Parathyroid adenoma (tissue), 2 donors: ENCODE measurements at regions not wholly inside any gene's neighbourhood (a gene's known extent, or its start where the extent isn't known, plus 50 kb on each side); places are given as distances from the start of the nearest gene placed in this dataset.
"Not testable (repeated sequence)": the region's sequence is repeated elsewhere in the genome, so short reads cannot be mapped to it uniquely, and the experiment has no call there.

Source experiments
- H2AFZ ChIP-seq: fragments of 300-600 bp; sonication (generic); one replicate; pipeline ENCODE4 v1.7.0; 2017; ENCODE audit warnings: antibody characterized with exemption, mild to moderate bottlenecking
- H3K27ac ChIP-seq: fragments of 300-600 bp; sonication (generic); one replicate; pipeline ENCODE4 v1.7.0; 2017
- H3K27me3 ChIP-seq: fragments of 300-600 bp; sonication (generic); one replicate; pipeline ENCODE4 v1.7.0; 2017; ENCODE audit warnings: low read length; ENCODE audit not compliant: control insufficient read depth, insufficient read depth
- H3K36me3 ChIP-seq: fragments of 300-600 bp; sonication (generic); one replicate; pipeline ENCODE4 v1.7.0; 2017; ENCODE audit warnings: low read length; ENCODE audit not compliant: control insufficient read depth, insufficient read depth
- H3K4me1 ChIP-seq: fragments of 300-600 bp; sonication (generic); one replicate; pipeline ENCODE4 v1.7.0; 2017; ENCODE audit warnings: control low read depth
- H3K4me2 ChIP-seq: fragments of 300-600 bp; sonication (generic); one replicate; pipeline ENCODE4 v1.7.0; 2017; ENCODE audit warnings: low read length
- H3K4me3 ChIP-seq: fragments of 300-600 bp; sonication (generic); one replicate; pipeline ENCODE4 v1.7.0; 2017; ENCODE audit warnings: low read depth, low read length
- H3K79me2 ChIP-seq: fragments of 300-600 bp; sonication (generic); one replicate; pipeline ENCODE4 v1.7.0; 2017; ENCODE audit warnings: control low read depth
- H3K9ac ChIP-seq: fragments of 300-600 bp; sonication (generic); one replicate; pipeline ENCODE4 v1.7.0; 2017; ENCODE audit warnings: mild to moderate bottlenecking
- H3K9me3 ChIP-seq: fragments of 300-600 bp; sonication (generic); one replicate; pipeline ENCODE4 v1.7.0; 2017; ENCODE audit warnings: low read length; ENCODE audit not compliant: control insufficient read depth
- TF ChIP-seq, protein P1 (sequence below): fragments of 300-600 bp; sonication (generic); IDR thresholded peaks from one replicate; pipeline ENCODE4 v1.7.0; 2017; ENCODE audit warnings: antibody characterized with exemption, mild to moderate bottlenecking
- donor health status: primary hyperparathyroidism.

GRCh38 chr2:224650815-224651439 lies 65.2 kb downstream of the CCDC195 start:
- Histone ChIP-seq H3K79me2 (no peaks in the 10 kb centered on the region), H3K4me3 (no peak overlapping the region), H3K27ac (no peak overlapping the region), H3K36me3 (no peaks in the 10 kb centered on the region), H3K9ac (no peak overlapping the region), H3K9me3 (no peaks in the 10 kb centered on the region), H3K27me3 (no peaks in the 10 kb centered on the region), H3K4me2 (no peak overlapping the region), H2AFZ (no peak overlapping the region), H3K4me1 (no peaks in the 10 kb centered on the region)
- TF ChIP-seq, protein P1, sequence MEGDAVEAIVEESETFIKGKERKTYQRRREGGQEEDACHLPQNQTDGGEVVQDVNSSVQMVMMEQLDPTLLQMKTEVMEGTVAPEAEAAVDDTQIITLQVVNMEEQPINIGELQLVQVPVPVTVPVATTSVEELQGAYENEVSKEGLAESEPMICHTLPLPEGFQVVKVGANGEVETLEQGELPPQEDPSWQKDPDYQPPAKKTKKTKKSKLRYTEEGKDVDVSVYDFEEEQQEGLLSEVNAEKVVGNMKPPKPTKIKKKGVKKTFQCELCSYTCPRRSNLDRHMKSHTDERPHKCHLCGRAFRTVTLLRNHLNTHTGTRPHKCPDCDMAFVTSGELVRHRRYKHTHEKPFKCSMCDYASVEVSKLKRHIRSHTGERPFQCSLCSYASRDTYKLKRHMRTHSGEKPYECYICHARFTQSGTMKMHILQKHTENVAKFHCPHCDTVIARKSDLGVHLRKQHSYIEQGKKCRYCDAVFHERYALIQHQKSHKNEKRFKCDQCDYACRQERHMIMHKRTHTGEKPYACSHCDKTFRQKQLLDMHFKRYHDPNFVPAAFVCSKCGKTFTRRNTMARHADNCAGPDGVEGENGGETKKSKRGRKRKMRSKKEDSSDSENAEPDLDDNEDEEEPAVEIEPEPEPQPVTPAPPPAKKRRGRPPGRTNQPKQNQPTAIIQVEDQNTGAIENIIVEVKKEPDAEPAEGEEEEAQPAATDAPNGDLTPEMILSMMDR: peak; percentile 83

- H2AFZ ChIP-seq: not testable (repeated sequence)
These were observed 62.5 kb upstream of the CUL3 start for GRCh38 chr2:224647684-224648083.

DNA sequence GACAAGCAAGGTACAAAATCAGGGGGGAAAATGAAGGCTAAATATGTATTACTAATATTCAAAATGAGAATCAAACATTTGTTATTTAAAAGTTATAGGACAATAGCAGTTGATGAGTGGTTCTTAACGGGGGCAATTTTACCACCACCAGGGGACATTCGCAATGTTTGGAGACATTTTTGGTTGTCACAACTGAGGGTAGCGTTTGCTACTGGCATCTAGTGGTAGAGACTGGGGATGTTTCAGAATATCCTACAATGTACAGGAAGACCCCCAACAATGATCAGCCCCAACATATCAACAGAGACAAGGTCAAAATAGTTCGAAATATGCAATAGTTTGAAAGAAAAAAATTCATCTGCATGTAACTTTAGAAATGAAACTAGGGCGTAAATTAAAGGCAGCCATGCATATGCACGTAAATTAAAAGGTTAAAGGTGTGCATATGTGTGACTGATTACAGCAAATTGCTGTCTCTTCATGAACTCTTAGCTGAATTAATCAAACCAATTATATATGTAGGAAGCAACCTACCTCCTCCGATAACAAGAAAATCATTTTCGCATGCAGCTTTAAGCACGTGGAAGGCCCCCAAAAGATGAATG lies 61.2 kb upstream of the CUL3 start:
- H3K4me3 ChIP-seq: no peak overlapping the region
- TF ChIP-seq, protein P1: peak; percentile 35
- no peaks in the 10 kb centered on the region for H3K27me3 ChIP-seq
- no peaks in the 10 kb centered on the region for H3K36me3 ChIP-seq
- H2AFZ ChIP-seq: no peak overlapping the region
- no peak overlapping the region for H3K9ac ChIP-seq
- no peak overlapping the region for H3K27ac ChIP-seq
- H3K9me3 ChIP-seq: no peaks in the 10 kb centered on the region
- H3K4me2 ChIP-seq: no peak overlapping the region
- H3K79me2 ChIP-seq: no peaks in the 10 kb centered on the region
- H3K4me1 ChIP-seq: no peaks in the 10 kb centered on the region

More at GRCh38 chr2:224647684-224648083, 62.5 kb upstream of the CUL3 start:
- not testable (repeated sequence) for H3K4me2 ChIP-seq, H3K9me3 ChIP-seq, H3K9ac ChIP-seq, H3K36me3 ChIP-seq, H3K27ac ChIP-seq, H3K4me1 ChIP-seq, H3K4me3 ChIP-seq, H3K27me3 ChIP-seq, H3K79me2 ChIP-seq

DNA sequence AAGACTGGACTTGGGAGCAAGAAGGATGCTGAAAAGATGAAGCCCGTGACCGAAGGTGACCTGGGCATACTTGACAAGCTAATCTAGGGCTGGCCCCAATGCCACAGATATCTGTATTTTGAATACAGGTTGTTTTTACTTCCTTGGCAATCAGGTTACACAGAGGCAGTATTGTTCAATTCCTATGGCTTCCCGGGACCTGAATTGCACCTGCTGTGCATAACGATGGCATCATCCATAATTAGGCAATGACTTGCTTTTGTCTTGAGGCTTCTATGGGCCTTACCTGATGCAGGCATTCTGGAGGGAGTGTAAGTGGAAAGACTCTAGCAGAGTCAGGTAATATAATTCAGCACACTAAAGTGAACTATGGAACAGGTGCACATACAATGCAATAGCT lies 60.6 kb upstream of the CUL3 start:
- Histone ChIP-seq H3K79me2 (no peaks in the 10 kb centered on the region), H3K9ac (no peak overlapping the region), H2AFZ (no peak overlapping the region), H3K9me3 (no peaks in the 10 kb centered on the region), H3K27me3 (no peaks in the 10 kb centered on the region), H3K36me3 (no peaks in the 10 kb centered on the region), H3K4me3 (no peak overlapping the region), H3K4me1 (no peaks in the 10 kb centered on the region), H3K27ac (no peak overlapping the region), H3K4me2 (no peak overlapping the region)
- TF ChIP-seq, protein P1: no peak

GRCh38 chr2:224640679-224641078 lies 55.5 kb upstream of the CUL3 start:
- no peaks in the 10 kb centered on the region for H3K27me3 ChIP-seq
- H3K36me3 ChIP-seq: no peaks in the 10 kb centered on the region
- H3K4me2 ChIP-seq: no peak overlapping the region
- no peak overlapping the region for H3K27ac ChIP-seq
- no peaks in the 10 kb centered on the region for H3K79me2 ChIP-seq
- no peak overlapping the region for H3K4me3 ChIP-seq
- H3K9ac ChIP-seq: no peak overlapping the region
- H2AFZ ChIP-seq: no peak overlapping the region
- H3K4me1 ChIP-seq: no peaks in the 10 kb centered on the region
- TF ChIP-seq, protein P1: no peak
- H3K9me3 ChIP-seq: no peaks in the 10 kb centered on the region
